ENCODE measurements at regions not wholly inside any gene's neighbourhood (a gene's known extent, or its start where the extent isn't known, plus 50 kb on each side); places are given as distances from the start of the nearest gene placed in this dataset.
A peak's percentile ranks its signal among the peaks of the same experiment; 100 is the strongest.

GRCh38 chr4:66852843-66853242, 692.5 kb downstream of the CENPC start:
- Histone ChIP-seq H3K9me2 (replicated peaks; ENCODE audit: low read depth, low read length) (no peaks in the 10 kb centered on the region), H3K79me2 (ENCODE audit: insufficient read depth, low read length) (no peaks in the 10 kb centered on the region), H3K27me3 (ENCODE audit: insufficient read depth, low read length, poor library complexity, severe bottlenecking) (no peaks in the 10 kb centered on the region), H3K9ac (ENCODE audit: low read depth, low read length, poor library complexity, severe bottlenecking) (no peak overlapping the region), H2AFZ (ENCODE audit: low read length) (peak overlapping the region; percentile 64; the same call in 1 of the 2 replicates), H4K20me1 (ENCODE audit: insufficient read depth, low read length, poor library complexity, severe bottlenecking) (no peaks in the 10 kb centered on the region), H3K4me1 (ENCODE audit: insufficient read depth, low read length, poor library complexity, severe bottlenecking) (no peaks in the 10 kb centered on the region), H3F3A (ENCODE audit: low read depth) (no peaks in the 10 kb centered on the region), H3K4me2 (ENCODE audit: low read depth, low read length, poor library complexity, severe bottlenecking) (no peak overlapping the region), H3K9me3 (ENCODE audit: insufficient read depth, low read depth, low read length) (no peaks in the 10 kb centered on the region), H3K4me3 (ENCODE audit: low read length, poor library complexity, severe bottlenecking) (no peak overlapping the region), H3K36me3 (ENCODE audit: insufficient read depth, low read length) (no peaks in the 10 kb centered on the region)
- TF ChIP-seq, protein P1, sequence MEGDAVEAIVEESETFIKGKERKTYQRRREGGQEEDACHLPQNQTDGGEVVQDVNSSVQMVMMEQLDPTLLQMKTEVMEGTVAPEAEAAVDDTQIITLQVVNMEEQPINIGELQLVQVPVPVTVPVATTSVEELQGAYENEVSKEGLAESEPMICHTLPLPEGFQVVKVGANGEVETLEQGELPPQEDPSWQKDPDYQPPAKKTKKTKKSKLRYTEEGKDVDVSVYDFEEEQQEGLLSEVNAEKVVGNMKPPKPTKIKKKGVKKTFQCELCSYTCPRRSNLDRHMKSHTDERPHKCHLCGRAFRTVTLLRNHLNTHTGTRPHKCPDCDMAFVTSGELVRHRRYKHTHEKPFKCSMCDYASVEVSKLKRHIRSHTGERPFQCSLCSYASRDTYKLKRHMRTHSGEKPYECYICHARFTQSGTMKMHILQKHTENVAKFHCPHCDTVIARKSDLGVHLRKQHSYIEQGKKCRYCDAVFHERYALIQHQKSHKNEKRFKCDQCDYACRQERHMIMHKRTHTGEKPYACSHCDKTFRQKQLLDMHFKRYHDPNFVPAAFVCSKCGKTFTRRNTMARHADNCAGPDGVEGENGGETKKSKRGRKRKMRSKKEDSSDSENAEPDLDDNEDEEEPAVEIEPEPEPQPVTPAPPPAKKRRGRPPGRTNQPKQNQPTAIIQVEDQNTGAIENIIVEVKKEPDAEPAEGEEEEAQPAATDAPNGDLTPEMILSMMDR (conservative IDR thresholded peaks at IDR 0.05; ENCODE audit: low read length): no peak
- TF ChIP-seq EZH2phosphoT487 (IDR thresholded peaks at IDR 0.05; ENCODE audit: borderline replicate concordance): no peak

DNA sequence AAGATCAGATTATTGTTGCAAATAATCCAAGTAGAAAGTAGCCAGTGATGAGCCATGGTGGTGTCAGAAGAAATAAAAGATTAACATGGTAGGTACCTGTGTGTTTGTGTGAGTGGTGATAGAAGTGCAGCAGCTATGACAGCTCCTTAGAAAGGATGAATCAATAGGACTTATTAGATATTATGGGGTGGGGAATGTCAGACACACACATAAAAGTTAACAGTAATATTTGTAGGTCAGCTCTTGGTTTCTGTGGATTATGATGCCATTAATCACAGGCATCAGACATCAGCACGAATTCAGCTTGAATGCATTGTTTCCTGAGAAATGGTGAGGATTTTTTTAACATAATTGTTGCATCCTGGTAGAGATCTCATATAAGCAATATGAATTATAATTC, 695.7 kb downstream of the CENPC start:
- Histone ChIP-seq H3K9me3 (ENCODE audit: insufficient read depth, low read depth, low read length) (no peaks in the 10 kb centered on the region), H3K9me2 (replicated peaks; ENCODE audit: low read depth, low read length) (no peaks in the 10 kb centered on the region), H3K27me3 (ENCODE audit: insufficient read depth, low read length, poor library complexity, severe bottlenecking) (no peaks in the 10 kb centered on the region), H3K4me2 (ENCODE audit: low read depth, low read length, poor library complexity, severe bottlenecking) (no peak overlapping the region), H3K4me3 (ENCODE audit: low read length, poor library complexity, severe bottlenecking) (no peak overlapping the region), H3K4me1 (ENCODE audit: insufficient read depth, low read length, poor library complexity, severe bottlenecking) (no peaks in the 10 kb centered on the region), H3F3A (ENCODE audit: low read depth) (no peaks in the 10 kb centered on the region), H4K20me1 (ENCODE audit: insufficient read depth, low read length, poor library complexity, severe bottlenecking) (no peaks in the 10 kb centered on the region), H2AFZ (ENCODE audit: low read length) (no peak overlapping the region), H3K79me2 (ENCODE audit: insufficient read depth, low read length) (no peaks in the 10 kb centered on the region), H3K9ac (ENCODE audit: low read depth, low read length, poor library complexity, severe bottlenecking) (no peak overlapping the region), H3K36me3 (ENCODE audit: insufficient read depth, low read length) (no peaks in the 10 kb centered on the region)
- TF ChIP-seq, protein P1 (conservative IDR thresholded peaks at IDR 0.05; ENCODE audit: low read length): no peak
- no peak for TF ChIP-seq EZH2phosphoT487 (IDR thresholded peaks at IDR 0.05; ENCODE audit: borderline replicate concordance)

- Histone ChIP-seq H3K4me1 (ENCODE audit: insufficient read depth, low read length, poor library complexity, severe bottlenecking) (no peaks in the 10 kb centered on the region), H3F3A (ENCODE audit: low read depth) (no peaks in the 10 kb centered on the region), H4K20me1 (ENCODE audit: insufficient read depth, low read length, poor library complexity, severe bottlenecking) (no peaks in the 10 kb centered on the region), H2AFZ (ENCODE audit: low read length) (no peak overlapping the region), H3K79me2 (ENCODE audit: insufficient read depth, low read length) (no peaks in the 10 kb centered on the region), H3K4me2 (ENCODE audit: low read depth, low read length, poor library complexity, severe bottlenecking) (no peak overlapping the region), H3K9me2 (replicated peaks; ENCODE audit: low read depth, low read length) (no peaks in the 10 kb centered on the region), H3K36me3 (ENCODE audit: insufficient read depth, low read length) (no peaks in the 10 kb centered on the region), H3K9ac (ENCODE audit: low read depth, low read length, poor library complexity, severe bottlenecking) (no peak overlapping the region), H3K9me3 (ENCODE audit: insufficient read depth, low read depth, low read length) (no peaks in the 10 kb centered on the region), H3K27me3 (ENCODE audit: insufficient read depth, low read length, poor library complexity, severe bottlenecking) (no peaks in the 10 kb centered on the region), H3K4me3 (ENCODE audit: low read length, poor library complexity, severe bottlenecking) (no peak overlapping the region)
- no peak for TF ChIP-seq EZH2phosphoT487 (IDR thresholded peaks at IDR 0.05; ENCODE audit: borderline replicate concordance)
- TF ChIP-seq, protein P1 (conservative IDR thresholded peaks at IDR 0.05; ENCODE audit: low read length): no peak
Measured at GRCh38 chr4:66842724-66843088, 702.6 kb downstream of the CENPC start.
